ENCODE measurements at regions not wholly inside any gene's neighbourhood (a gene's known extent, or its start where the extent isn't known, plus 50 kb on each side); places are given as distances from the start of the nearest gene placed in this dataset.
"Not testable (repeated sequence)": the region's sequence is repeated elsewhere in the genome, so short reads cannot be mapped to it uniquely, and the experiment has no call there.

DNA sequence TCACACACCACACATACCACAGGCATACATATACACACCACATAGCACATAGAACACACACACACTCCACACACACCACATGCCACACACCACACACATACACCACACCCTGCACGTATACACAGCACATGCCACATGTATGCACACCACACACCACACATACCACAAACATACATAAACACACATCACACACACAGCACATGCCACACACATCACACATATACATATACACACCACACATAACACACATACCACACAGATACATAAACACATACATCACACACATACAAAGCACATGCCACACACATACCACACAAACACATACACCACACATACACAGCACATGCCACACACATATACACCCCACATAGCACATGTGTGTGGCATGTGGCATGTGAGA is 171.1 kb downstream of the OR4M2 start:
- ATAC-seq (ENCODE audit: low FRiP score) (no peak), DNase-seq (ENCODE audit: low spot score) (no peak)
- TF ChIP-seq, protein P1, sequence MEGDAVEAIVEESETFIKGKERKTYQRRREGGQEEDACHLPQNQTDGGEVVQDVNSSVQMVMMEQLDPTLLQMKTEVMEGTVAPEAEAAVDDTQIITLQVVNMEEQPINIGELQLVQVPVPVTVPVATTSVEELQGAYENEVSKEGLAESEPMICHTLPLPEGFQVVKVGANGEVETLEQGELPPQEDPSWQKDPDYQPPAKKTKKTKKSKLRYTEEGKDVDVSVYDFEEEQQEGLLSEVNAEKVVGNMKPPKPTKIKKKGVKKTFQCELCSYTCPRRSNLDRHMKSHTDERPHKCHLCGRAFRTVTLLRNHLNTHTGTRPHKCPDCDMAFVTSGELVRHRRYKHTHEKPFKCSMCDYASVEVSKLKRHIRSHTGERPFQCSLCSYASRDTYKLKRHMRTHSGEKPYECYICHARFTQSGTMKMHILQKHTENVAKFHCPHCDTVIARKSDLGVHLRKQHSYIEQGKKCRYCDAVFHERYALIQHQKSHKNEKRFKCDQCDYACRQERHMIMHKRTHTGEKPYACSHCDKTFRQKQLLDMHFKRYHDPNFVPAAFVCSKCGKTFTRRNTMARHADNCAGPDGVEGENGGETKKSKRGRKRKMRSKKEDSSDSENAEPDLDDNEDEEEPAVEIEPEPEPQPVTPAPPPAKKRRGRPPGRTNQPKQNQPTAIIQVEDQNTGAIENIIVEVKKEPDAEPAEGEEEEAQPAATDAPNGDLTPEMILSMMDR (IDR thresholded peaks at IDR 0.05), result no peak

DNA sequence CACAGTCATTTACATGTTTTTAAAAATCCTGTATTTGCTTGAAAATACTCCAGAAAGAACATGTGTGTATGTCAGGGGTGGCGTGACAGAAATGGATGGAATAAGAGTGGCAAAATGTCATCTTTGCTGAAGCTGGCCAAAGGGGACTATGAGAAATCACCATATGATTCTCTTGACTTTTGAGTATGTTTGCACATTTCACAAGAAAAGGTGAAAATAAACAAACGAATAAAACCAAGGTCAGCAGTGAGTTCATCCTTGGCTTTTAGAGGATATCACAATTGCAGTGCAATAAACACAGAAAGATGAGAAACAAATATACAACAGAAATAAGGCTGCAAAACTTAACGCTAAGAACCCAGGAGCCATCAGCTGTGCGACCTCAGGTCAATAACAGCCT is 171.7 kb downstream of the OR4M2 start:
- not testable (repeated sequence) for ATAC-seq (ENCODE audit: low FRiP score); DNase-seq (ENCODE audit: low spot score)

DNA sequence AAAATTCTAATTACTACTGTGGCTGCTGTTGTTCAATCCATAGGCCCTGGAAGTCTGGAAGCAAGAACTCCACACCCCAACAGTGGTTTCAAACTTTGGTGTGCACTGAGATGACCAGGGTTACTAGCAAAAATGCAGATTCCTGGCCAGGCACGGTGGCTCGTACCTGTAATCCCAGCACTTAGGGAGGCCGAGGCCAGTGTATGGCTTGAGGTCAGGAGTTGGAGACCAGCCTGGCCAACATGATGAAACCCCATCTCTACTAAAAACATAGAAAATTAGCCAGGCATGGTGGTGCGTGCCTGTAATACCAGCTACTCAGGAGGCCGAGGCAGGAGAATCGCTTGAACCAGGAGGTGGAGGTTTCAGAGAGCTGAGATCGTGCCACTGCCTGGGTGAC is 172.2 kb downstream of the OR4M2 start:
- not testable (repeated sequence) for ATAC-seq (ENCODE audit: low FRiP score); DNase-seq (ENCODE audit: low spot score)

DNA sequence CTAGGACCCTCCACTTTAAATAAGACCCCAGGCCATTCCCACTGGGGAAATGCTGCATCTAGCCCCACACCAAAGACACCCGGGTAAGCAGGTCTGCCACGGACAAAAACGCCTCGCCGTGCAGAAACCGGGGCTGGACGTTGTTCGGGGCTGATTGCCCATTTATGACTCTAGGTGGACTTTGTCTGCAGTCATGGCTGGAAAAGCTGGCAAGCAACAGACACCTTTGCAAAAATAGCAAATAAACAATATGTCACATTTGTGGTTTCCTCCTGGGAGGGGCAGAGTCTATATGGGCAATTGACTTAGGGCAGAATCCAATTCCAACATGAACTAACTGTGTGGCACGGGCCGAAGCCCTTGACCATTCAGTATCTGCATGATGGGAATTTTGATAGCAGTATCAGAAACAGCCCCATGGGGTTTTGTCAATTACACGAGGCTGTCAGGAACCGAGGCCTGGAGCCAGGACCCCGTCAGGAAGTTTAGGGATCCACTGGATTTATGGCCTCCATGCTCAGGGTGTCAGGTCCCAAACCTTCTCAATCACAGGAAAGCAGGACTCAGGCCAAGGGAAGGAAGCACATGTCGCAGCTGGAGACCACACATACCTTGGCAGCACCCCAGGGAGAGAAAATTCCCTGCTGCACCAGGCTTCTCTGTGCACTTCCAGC is 172.8 kb downstream of the OR4M2 start:
- ATAC-seq (ENCODE audit: low FRiP score); DNase-seq (ENCODE audit: low spot score): not testable (repeated sequence)

DNA sequence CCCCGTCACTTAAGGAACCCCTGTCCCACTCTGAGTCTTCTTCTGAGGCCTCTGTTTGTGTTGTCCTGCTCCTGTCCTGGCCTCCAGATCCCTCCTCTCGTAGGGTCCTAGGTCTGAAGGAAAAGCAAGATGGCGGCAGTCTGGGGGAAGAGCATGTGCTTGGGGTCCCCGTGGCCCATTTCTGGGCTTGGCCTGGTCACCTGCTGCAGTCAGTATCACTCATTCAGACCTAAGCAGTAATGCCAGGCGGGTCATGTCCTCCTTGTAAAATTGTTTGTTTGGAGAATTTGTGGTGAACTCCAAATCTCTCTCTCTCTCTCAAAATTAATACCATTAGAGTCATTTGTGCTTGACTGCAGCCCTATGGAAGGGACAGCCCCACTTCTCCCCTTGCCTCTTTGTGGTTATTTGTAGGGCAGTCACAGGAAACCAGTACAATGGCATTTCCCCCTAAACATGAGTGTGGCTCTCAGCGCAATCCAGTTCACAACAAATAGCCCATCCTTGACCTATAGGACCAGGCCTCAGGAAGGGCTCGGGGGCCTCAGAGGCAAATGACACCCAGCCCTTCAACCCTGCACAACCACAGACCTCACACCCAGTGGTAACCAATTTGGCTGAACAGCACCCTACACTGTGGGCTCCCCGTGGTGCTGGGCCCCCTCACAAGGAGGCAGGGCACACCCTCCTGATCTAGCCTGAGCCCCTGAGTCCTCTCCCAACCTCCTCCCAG is 173.5 kb downstream of the OR4M2 start:
- no peak for DNase-seq (ENCODE audit: low spot score)
- TF ChIP-seq, protein P1 (IDR thresholded peaks at IDR 0.05), result no peak
- no peak for ATAC-seq (ENCODE audit: low FRiP score)

DNA sequence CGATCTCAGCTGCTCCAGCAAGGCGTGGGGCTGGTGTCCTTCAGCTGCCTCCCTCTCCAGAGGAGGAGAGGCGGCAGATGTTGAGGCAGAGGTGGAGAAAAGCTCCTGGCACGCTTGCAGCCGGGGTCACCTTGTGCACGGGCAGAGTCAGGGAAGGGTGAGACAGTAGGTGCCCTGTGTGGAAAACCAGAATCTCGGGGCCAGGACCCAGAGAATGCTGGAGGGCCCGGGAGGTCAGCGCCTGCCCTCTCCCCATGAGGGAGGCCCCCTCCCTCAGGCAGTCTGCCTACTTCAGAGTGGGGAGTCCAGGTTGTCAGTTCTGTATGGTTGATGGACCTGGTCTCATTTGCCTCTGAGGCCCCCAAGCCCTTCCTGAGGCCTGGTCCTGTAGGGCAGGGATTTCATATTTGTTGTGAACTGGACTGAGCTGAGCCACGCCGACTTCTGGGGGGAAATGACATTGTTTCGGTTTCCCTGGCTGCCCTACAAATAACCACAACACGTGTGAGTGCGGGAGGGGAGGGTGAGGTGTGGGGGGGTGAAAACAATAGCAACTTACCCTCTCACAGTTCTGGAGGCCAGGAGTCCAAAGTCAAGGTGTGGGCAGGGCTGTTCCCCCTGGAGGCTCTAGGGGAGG is 174.2 kb downstream of the OR4M2 start:
- not testable (repeated sequence) for DNase-seq (ENCODE audit: low spot score); ATAC-seq (ENCODE audit: low FRiP score)

DNA sequence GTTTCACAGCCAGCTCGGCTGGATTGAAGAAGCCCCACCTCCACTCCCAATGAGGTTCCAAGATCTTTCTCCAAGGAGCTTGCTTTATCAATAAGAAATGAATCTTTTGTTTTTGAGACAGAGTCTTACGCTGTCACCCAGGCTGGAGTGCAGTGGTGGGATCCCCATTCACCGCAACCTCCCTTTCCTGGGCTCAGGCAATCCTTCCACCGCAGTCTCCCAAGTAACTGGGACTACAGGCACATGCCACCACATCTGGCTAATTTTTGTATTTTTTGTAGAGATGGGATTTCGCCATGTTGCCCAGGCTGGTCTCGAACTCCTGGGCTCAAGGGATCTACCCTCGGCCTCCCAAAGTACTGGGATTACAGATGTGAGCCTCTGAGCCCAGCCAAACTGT is 175.3 kb downstream of the OR4M2 start:
- ATAC-seq (ENCODE audit: low FRiP score); DNase-seq (ENCODE audit: low spot score): not testable (repeated sequence)

DNA sequence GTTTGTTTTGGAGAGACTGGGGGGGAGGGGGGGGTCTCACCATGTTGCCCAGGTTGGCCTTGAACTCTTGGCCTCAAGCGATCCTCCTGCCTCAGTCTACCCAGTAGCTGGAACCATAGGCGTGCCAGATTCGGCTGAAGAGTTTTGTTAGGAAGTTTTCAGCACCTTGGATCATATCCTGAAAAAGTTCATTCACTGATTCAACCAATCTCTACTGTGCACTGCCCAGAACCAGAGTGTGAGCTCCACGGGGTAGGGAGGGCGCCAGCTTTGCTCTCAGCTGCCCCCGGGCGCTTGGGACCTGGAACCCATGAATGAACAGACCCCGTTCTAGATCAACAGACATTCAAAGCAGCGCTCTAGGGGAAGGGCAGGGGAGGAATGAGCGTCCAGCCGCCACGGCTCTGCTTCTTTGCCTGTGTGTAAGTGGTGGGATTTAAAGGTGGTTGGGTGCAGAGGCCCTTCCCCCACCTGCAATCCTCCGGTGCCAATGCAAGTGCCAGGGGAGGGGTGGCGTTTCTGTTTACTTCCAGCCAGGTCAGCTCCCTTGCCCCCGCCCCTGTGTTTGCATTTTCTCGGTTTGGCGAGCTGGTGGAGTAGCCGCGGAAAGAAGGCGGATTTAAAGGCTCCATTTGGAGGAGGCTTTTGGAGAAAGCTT is 176.2 kb downstream of the OR4M2 start:
- not testable (repeated sequence) for ATAC-seq (ENCODE audit: low FRiP score); DNase-seq (ENCODE audit: low spot score)

DNA sequence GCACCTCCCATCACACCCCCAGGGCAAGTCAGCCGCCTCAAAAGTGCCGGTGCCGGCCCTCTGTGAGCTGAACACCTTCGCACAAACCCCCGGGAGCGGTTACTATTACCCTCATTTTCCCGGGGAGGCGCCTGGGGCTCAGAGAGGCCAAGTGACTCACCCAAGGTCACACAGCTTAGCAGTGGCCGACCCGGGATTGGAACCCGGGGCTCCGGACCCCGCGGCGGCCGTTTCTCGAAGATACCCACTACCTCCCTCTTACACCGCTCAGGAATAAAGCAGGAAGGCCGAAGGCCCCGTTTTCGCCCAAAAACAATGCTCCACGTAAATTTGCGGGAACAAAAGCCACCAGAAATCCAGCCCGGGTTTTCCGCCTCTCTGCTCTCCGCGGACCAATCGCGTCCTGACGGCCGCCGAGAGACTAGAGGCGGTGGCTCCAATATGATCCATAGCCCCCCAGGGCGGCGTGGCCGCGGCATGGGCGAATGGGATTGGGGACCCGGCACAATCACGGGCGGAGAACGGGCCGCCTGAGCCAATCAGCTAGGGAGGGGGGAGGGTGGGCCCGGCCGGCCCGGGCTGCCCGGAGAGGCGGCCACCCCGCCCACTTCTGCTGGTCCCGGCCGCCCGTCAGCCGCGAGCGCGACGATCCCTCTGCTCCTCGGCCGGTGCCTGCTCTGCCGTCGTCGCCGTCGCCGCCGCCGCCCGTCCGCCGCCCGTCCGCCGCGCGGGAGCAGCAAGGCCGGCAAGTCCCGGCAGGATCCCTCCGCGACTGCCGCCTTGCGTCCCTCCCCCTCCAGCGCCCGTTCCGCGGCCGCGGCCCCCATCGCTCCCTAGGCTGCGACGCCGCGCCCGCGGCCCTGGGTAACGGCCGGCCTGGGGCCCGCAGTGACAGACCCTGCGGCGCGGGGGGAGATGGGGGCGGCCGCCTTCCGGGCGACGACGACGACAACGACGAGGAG is 177.0 kb downstream of the OR4M2 start:
- DNase-seq (ENCODE audit: low spot score) (no peak), ATAC-seq (ENCODE audit: low FRiP score) (no peak)
- TF ChIP-seq, protein P1 (IDR thresholded peaks at IDR 0.05), result no peak

Measured in omental fat pad (tissue), 3 donors.